ENCODE measurements at regions not wholly inside any gene's neighbourhood (a gene's known extent, or its start where the extent isn't known, plus 50 kb on each side); places are given as distances from the start of the nearest gene placed in this dataset.

DNA sequence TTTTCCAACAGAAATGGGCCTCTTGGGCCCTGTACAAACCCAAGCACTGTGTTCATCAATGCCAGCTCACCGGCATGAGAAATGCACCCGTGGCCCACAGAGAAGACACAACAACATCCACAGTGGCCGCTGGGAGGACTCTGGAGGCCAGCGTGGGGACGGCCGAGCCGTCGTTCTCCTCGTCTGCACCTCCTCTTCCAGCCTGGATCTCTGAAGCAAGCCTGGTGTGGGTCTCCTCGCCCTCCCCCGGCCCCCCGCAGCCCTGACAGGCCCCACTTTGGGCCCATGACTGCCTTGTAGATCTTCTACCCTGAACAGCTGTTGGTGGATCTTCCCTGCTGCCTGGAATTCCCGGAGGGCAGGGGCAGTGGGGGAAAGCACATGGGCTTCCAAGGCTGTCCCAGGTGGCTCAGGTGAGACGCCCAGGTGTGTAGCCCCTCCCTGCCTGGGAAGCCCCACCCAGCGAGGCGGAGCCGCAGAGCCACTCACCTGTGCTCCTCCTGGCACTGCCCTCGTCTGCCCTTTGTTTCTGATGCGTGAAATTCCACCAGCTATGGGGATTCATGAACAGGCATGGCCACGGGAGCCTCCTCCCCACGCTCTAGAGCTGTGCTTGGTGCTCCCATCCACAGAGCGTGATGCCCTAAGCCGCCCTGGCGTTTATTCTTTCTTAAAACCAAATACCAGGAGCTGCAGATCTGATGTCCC is 225.9 kb downstream of the BRD1 start:
- no peak for TF ChIP-seq ZFP3 (CRISPR knock-in tag; IDR thresholded peaks at IDR 0.05)
- TF ChIP-seq BACH2 (CRISPR knock-in tag; IDR thresholded peaks at IDR 0.05; ENCODE audit: borderline replicate concordance), result no peak
- TF ChIP-seq PATZ1 (CRISPR knock-in tag; IDR thresholded peaks at IDR 0.05; ENCODE audit: borderline replicate concordance), result no peak
- TF ChIP-seq ISL1 (CRISPR knock-in tag; IDR thresholded peaks at IDR 0.05), result no peak
- no peak for TF ChIP-seq ZNF565 (CRISPR knock-in tag; conservative IDR thresholded peaks at IDR 0.05; ENCODE audit: low read depth)
- no peak for TF ChIP-seq ARNTL (CRISPR knock-in tag; IDR thresholded peaks at IDR 0.05; ENCODE audit: borderline replicate concordance, low read depth)

Data from SK-N-SH treated with all-trans-retinoic acid at 6 μM for 48 hours (cell line).